ENCODE measurements at regions not wholly inside any gene's neighbourhood (a gene's known extent, or its start where the extent isn't known, plus 50 kb on each side); places are given as distances from the start of the nearest gene placed in this dataset.

DNA sequence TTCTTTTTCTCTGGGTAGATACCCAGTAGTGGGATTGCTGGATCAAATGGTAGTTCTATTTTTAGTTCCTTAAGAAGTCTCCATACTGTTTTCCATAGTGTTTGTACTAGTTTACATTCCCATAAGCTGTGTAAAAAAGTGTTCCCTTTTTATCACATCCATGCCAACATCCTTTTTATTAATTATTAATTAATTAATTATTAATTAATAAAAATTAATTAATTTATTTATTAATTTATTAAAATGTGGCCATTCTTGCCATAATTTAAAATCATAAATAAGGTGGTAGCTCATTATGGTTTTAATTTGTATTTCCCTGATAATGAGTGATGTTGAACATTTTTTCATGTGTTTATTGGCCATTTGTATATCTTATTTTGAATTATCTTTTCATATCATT is 173.9 kb upstream of the FOXN2 start:
- TF ChIP-seq CTCF (IDR thresholded peaks at IDR 0.05) (no peak), POLR2A (IDR thresholded peaks at IDR 0.05) (no peak)

All from right lobe of liver (tissue), 4 donors.